Natural killer cell (primary cell): ENCODE measurements at regions not wholly inside any gene's neighbourhood (a gene's known extent, or its start where the extent isn't known, plus 50 kb on each side); places are given as distances from the start of the nearest gene placed in this dataset.

Experiments
- ATAC-seq, 3 donors: fragments of 150-1000 bp in 2 of 3; fragments of 200-7000 bp in 1 of 3; cut with Tn5 transposase; 1 replicate in 1 of 3; 2 replicates in 2 of 3; pipeline ENCODE4 v1.10.0; 2021; ENCODE audit warnings: mild to moderate bottlenecking in 2 of 3, moderate library complexity in 2 of 3
- DNase-seq, 2 donors: peaks; one replicate each; pipeline versions ENCODE4 v3.0.0 to v3.0.0-alpha.2; 2013 to 2021; ENCODE audit warnings: mixed read lengths in 1 of 2
- H3K27ac ChIP-seq: one replicate; pipeline ENCODE4 v1.5.1; 2013; ENCODE audit warnings: mild to moderate bottlenecking, low read length
- H3K27me3 ChIP-seq: one replicate; pipeline ENCODE4 v1.6.1; 2013; ENCODE audit warnings: low read length; ENCODE audit not compliant: control insufficient read depth, insufficient read depth
- H3K36me3 ChIP-seq: one replicate; pipeline ENCODE4 v1.6.1; 2013; ENCODE audit warnings: low read length; ENCODE audit not compliant: control insufficient read depth, insufficient read depth
- H3K4me1 ChIP-seq: one replicate; pipeline ENCODE4 v1.6.1; 2013; ENCODE audit warnings: low read length; ENCODE audit not compliant: control insufficient read depth, insufficient read depth
- H3K4me3 ChIP-seq: one replicate; pipeline ENCODE4 v1.5.1; 2013; ENCODE audit warnings: low read length
- H3K9me3 ChIP-seq: one replicate; pipeline ENCODE4 v1.6.1; 2013; ENCODE audit warnings: low read length; ENCODE audit not compliant: control insufficient read depth, insufficient read depth
- H3K27ac Mint-ChIP-seq, 2 donors: one replicate each; pipeline ENCODE4 v1.8.0; 2022; ENCODE audit warnings: mild to moderate bottlenecking in 2 of 2, mixed read lengths in 2 of 2, moderate library complexity in 1 of 2
- H3K27me3 Mint-ChIP-seq, 2 donors: one replicate each; pipeline ENCODE4 v1.8.0; 2022; ENCODE audit warnings: low read depth in 2 of 2, mixed read lengths in 2 of 2
- H3K36me3 Mint-ChIP-seq: one replicate; pipeline ENCODE4 v1.8.0; 2022; ENCODE audit warnings: mixed read lengths
- H3K4me1 Mint-ChIP-seq, 2 donors: one replicate each; pipeline ENCODE4 v1.8.0; 2022; ENCODE audit warnings: mixed read lengths in 2 of 2
- H3K4me3 Mint-ChIP-seq: one replicate; pipeline ENCODE4 v1.8.0; 2022; ENCODE audit warnings: mild to moderate bottlenecking, moderate library complexity, mixed read lengths
- H3K9me3 Mint-ChIP-seq, 2 donors: one replicate each; pipeline ENCODE4 v1.8.0; 2022; ENCODE audit warnings: mixed read lengths in 2 of 2
- CTCF ChIP-seq: fragments of 200-600 bp; IDR thresholded peaks from one replicate; pipeline ENCODE4 v1.8.0; 2022; ENCODE audit warnings: antibody characterized with exemption
- WGBS: methylation state at CpG from one replicate; pipeline ENCODE4 v1.1.7; 2013; ENCODE audit warnings: missing lambda C conversion rate; ENCODE audit not compliant: insufficient coverage; 5-methylcytosine and 5-hydroxymethylcytosine counted together
- intact Hi-C: fragments of 100-400 bp; cut with micrococcal nuclease; formaldehyde crosslinking; loops from one replicate; pipeline ENCODE4 v1.14.2; 2022

GRCh38 chr13:81682081-81682630 lies 1341.2 kb upstream of the SPRY2 start:
- DNase-seq (no peak), ATAC-seq (no peak)
- Histone ChIP-seq H3K36me3 (no peaks in the 10 kb centered on the region), H3K4me1 (no peaks in the 10 kb centered on the region), H3K27me3 (no peaks in the 10 kb centered on the region), H3K4me3 (no peak overlapping the region), H3K27ac (no peak overlapping the region), H3K9me3 (peaks cover 5% of the 10 kb centered on the region)
- WGBS: 88% methylated on average over 1 of the region's 2 CpGs
- Mint-ChIP-seq H3K27ac (no peak overlapping the region), H3K27me3 (no peaks in the 10 kb centered on the region), H3K9me3 (peaks cover 12 to 19% of the 10 kb centered on the region in 2 donors), H3K4me1 (no peaks in the 10 kb centered on the region), H3K4me3 (no peak overlapping the region), H3K36me3 (no peaks in the 10 kb centered on the region)
- intact Hi-C loops: no loop called here
- TF ChIP-seq CTCF: no peak

GRCh38 chr13:81677857-81678256 lies 1336.9 kb upstream of the SPRY2 start:
- Mint-ChIP-seq H3K9me3 (peaks cover 5 to 18% of the 10 kb centered on the region in 2 donors), H3K27ac (no peak overlapping the region), H3K4me1 (no peaks in the 10 kb centered on the region), H3K4me3 (no peak overlapping the region), H3K27me3 (no peaks in the 10 kb centered on the region), H3K36me3 (peaks cover 6% of the 10 kb centered on the region)
- H3K4me3 ChIP-seq: no peak overlapping the region
- no peaks in the 10 kb centered on the region for H3K4me1 ChIP-seq
- peaks cover 5% of the 10 kb centered on the region for H3K9me3 ChIP-seq
- intact Hi-C loops: no loop called here
- DNase-seq (no peak), ATAC-seq (no peak)
- no peak overlapping the region for H3K27ac ChIP-seq
- no peaks in the 10 kb centered on the region for H3K27me3 ChIP-seq
- WGBS: 86% methylated on average over 2 of the region's 2 CpGs
- no peak for TF ChIP-seq CTCF
- no peaks in the 10 kb centered on the region for H3K36me3 ChIP-seq

GRCh38 chr13:81676008-81676407 lies 1335.1 kb upstream of the SPRY2 start:
- Mint-ChIP-seq H3K4me1 (no peaks in the 10 kb centered on the region), H3K36me3 (peaks cover 6% of the 10 kb centered on the region), H3K4me3 (no peak overlapping the region), H3K9me3 (peaks cover 5 to 18% of the 10 kb centered on the region in 2 donors), H3K27ac (no peak overlapping the region), H3K27me3 (no peaks in the 10 kb centered on the region)
- Histone ChIP-seq H3K36me3 (no peaks in the 10 kb centered on the region), H3K4me3 (no peak overlapping the region), H3K9me3 (peaks cover 5% of the 10 kb centered on the region), H3K27me3 (no peaks in the 10 kb centered on the region), H3K4me1 (no peaks in the 10 kb centered on the region), H3K27ac (no peak overlapping the region)
- intact Hi-C loops: no loop called here
- no peak for ATAC-seq
- no peak for TF ChIP-seq CTCF
- no peak for DNase-seq
- WGBS: 94% methylated on average over 11 of the region's 11 CpGs

- Mint-ChIP-seq H3K27ac (no peak overlapping the region), H3K4me3 (no peak overlapping the region), H3K4me1 (no peaks in the 10 kb centered on the region), H3K27me3 (no peaks in the 10 kb centered on the region), H3K9me3 (peaks cover 9 to 21% of the 10 kb centered on the region in 2 donors), H3K36me3 (peaks cover 12% of the 10 kb centered on the region)
- Histone ChIP-seq H3K27me3 (no peaks in the 10 kb centered on the region), H3K9me3 (no peaks in the 10 kb centered on the region), H3K36me3 (no peaks in the 10 kb centered on the region), H3K4me3 (no peak overlapping the region), H3K27ac (no peak overlapping the region), H3K4me1 (no peaks in the 10 kb centered on the region)
- 100% methylated on average over 1 of the region's 3 CpGs for WGBS
- intact Hi-C loops: no loop called here
- DNase-seq (no peak), ATAC-seq (no peak)
- no peak for TF ChIP-seq CTCF
Measured at GRCh38 chr13:81671064-81671463, 1330.1 kb upstream of the SPRY2 start.
